Lung (tissue), 11 donors: ENCODE measurements at regions not wholly inside any gene's neighbourhood (a gene's known extent, or its start where the extent isn't known, plus 50 kb on each side); places are given as distances from the start of the nearest gene placed in this dataset.

ENCODE experiments used
- ATAC-seq: fragments of 200-7000 bp; cut with Tn5 transposase; one replicate; pipeline ENCODE4 v1.9.1; 2020; ENCODE audit warnings: moderate number of reproducible peaks; ENCODE audit not compliant: insufficient read depth, low FRiP score
- DNase-seq, 3 donors: peaks; one replicate each; pipeline ENCODE4 v3.0.0-alpha.2; 2013 to 2017
- H3K27ac ChIP-seq, 2 donors: one replicate each; pipeline ENCODE4 v1.5.1; 2013; ENCODE audit warnings: mild to moderate bottlenecking in 2 of 2, moderate library complexity in 2 of 2, control low read depth in 1 of 2, inconsistent platforms in 1 of 2, low read depth in 1 of 2, low read length in 1 of 2
- H3K27me3 ChIP-seq, 3 donors: one replicate each; pipeline ENCODE4 v1.5.1; 2013; ENCODE audit warnings: low read length in 2 of 3; ENCODE audit not compliant: control insufficient read depth in 3 of 3, insufficient read depth in 3 of 3
- H3K36me3 ChIP-seq, 4 donors: one replicate each; pipeline ENCODE4 v1.5.1; 2013; ENCODE audit warnings: low read length in 4 of 4, mild to moderate bottlenecking in 1 of 4, moderate library complexity in 1 of 4; ENCODE audit not compliant: control insufficient read depth in 4 of 4, insufficient read depth in 4 of 4
- H3K4me1 ChIP-seq, 5 donors: one replicate each; pipeline ENCODE4 v1.5.1; 2013; ENCODE audit warnings: low read length in 5 of 5, mild to moderate bottlenecking in 2 of 5, moderate library complexity in 1 of 5; ENCODE audit not compliant: control insufficient read depth in 5 of 5, insufficient read depth in 5 of 5
- H3K4me3 ChIP-seq: one replicate; pipeline ENCODE4 v1.5.1; 2013; ENCODE audit warnings: mild to moderate bottlenecking, control low read depth, moderate library complexity
- H3K9ac ChIP-seq, 2 donors: one replicate each; pipeline ENCODE4 v1.5.1; 2013; ENCODE audit warnings: low read length in 2 of 2, control low read depth in 1 of 2; ENCODE audit not compliant: insufficient read depth in 1 of 2
- H3K9me3 ChIP-seq, 4 donors: one replicate each; pipeline ENCODE4 v1.5.1; 2013; ENCODE audit warnings: low read length in 3 of 4, mild to moderate bottlenecking in 1 of 4, moderate library complexity in 1 of 4; ENCODE audit not compliant: control insufficient read depth in 4 of 4, insufficient read depth in 3 of 4
- CTCF ChIP-seq: IDR thresholded peaks from 2 replicates; pipeline ENCODE4 v1.5.1; 2012; ENCODE audit warnings: mild to moderate bottlenecking; ENCODE audit errors: control extremely low read depth, extremely low read depth
- WGBS, 2 donors: extraction: QIAGEN DNeasy Blood & Tissue Kit; methylation state at CpG; one replicate each; pipeline ENCODE4 v1.1.7; 2013; 5-methylcytosine and 5-hydroxymethylcytosine counted together
- donor health status: control.
- donor health status: control.
- donor health status: Bipolar disorder and iron deficiency.
- donor health status: healthy.
- donor health status: DM: yes; HTN: yes; CAD: no.

DNA sequence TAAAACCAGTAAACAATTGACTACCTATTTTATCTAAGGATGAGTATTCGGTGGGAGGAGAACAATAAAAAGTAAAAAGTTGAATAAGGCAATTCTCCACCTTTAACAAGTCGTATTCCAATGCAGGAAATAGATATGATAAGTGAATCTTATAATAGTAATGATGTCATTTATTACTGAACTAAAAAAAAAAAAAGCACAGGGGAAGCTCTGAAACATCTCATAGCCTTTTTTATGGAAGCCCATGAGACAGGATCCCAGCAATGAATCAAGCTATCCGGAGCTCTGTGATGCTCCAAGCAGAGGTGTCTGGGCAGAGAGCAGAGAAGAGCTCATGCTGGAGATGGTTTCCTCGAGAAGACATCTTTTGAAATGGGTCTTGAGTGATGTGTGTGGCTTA lies 376.0 kb downstream of the ICE1 start:
- H3K4me1 ChIP-seq, result peaks cover 0 to 5% (median 0%) of the 10 kb centered on the region in 5 donors
- DNase-seq, result no peak
- no peak overlapping the region for H3K4me3 ChIP-seq
- WGBS, 2 donors, result 48 to 51% methylated on average over 4 of the region's 4 CpGs
- H3K36me3 ChIP-seq, result no peaks in the 10 kb centered on the region
- H3K9ac ChIP-seq, result no peak overlapping the region
- no peak for TF ChIP-seq CTCF
- H3K27ac ChIP-seq, result no peak overlapping the region
- ATAC-seq, result no peak
- no peaks in the 10 kb centered on the region for H3K9me3 ChIP-seq
- H3K27me3 ChIP-seq, result no peaks in the 10 kb centered on the region

DNA sequence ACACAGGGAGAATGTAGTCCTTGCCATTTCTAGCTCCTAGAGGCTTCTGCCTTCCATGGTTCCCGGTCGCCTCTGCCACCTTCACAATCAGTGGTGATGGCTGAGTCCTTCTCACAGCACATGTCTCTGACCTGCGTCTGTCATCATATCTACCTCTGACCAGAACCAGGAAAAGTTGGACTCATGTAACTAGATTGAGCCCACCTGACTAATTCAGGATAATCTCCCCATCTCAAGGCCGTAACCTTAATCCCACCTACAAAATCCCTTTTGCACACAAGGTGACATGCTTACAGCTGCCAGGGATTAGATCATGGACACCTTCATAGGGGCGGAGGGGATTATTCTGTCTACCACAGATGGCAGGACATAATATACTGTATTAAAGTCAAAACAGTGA lies 375.6 kb downstream of the ICE1 start:
- no peak for TF ChIP-seq CTCF
- Histone ChIP-seq H3K9me3 (no peaks in the 10 kb centered on the region), H3K4me1 (peaks cover 0 to 5% (median 0%) of the 10 kb centered on the region in 5 donors), H3K27ac (no peak overlapping the region), H3K27me3 (no peaks in the 10 kb centered on the region), H3K4me3 (no peak overlapping the region), H3K36me3 (no peaks in the 10 kb centered on the region), H3K9ac (no peak overlapping the region)
- WGBS, 2 donors, result 87 to 95% methylated on average over 5 of the region's 5 CpGs
- no peak for DNase-seq
- ATAC-seq, result no peak

- H3K27me3 ChIP-seq, result no peaks in the 10 kb centered on the region
- H3K27ac ChIP-seq, result no peak overlapping the region
- peaks cover 0 to 5% (median 0%) of the 10 kb centered on the region in 5 donors for H3K4me1 ChIP-seq
- 69 to 82% methylated on average over 14 of the region's 14 CpGs for WGBS, 2 donors
- H3K36me3 ChIP-seq, result no peaks in the 10 kb centered on the region
- no peak for ATAC-seq
- no peaks in the 10 kb centered on the region for H3K9me3 ChIP-seq
- no peak for TF ChIP-seq CTCF
- H3K9ac ChIP-seq, result no peak overlapping the region
- DNase-seq, result no peak
- H3K4me3 ChIP-seq, result no peak overlapping the region
Measured at GRCh38 chr5:5795074-5795771, 372.7 kb downstream of the ICE1 start.

- Histone ChIP-seq H3K27ac (no peak overlapping the region), H3K36me3 (no peaks in the 10 kb centered on the region), H3K4me1 (peaks cover 0 to 5% (median 0%) of the 10 kb centered on the region in 5 donors), H3K4me3 (no peak overlapping the region), H3K9ac (no peak overlapping the region), H3K27me3 (no peaks in the 10 kb centered on the region), H3K9me3 (no peaks in the 10 kb centered on the region)
- WGBS, 2 donors, result 83 to 87% methylated on average over 4 of the region's 4 CpGs
- TF ChIP-seq CTCF, result no peak
- no peak for ATAC-seq
- no peak for DNase-seq
Measured at GRCh38 chr5:5794118-5794560, 371.7 kb downstream of the ICE1 start.
